H9 (cell line): ENCODE measurements at regions not wholly inside any gene's neighbourhood (a gene's known extent, or its start where the extent isn't known, plus 50 kb on each side); places are given as distances from the start of the nearest gene placed in this dataset.

Experiments used
- DNase-seq: peaks from one replicate; pipeline ENCODE4 v3.0.0-alpha.2; 2017
- H2AFZ ChIP-seq: one replicate; pipeline ENCODE4 v1.6.1; 2013; ENCODE audit warnings: mild to moderate bottlenecking, low read length, control low read depth, moderate library complexity
- H2AK5ac ChIP-seq: 2 replicates; pipeline ENCODE4 v1.6.1; 2013; ENCODE audit warnings: low read length, control low read depth, mixed read lengths; ENCODE audit not compliant: insufficient read length
- H2BK120ac ChIP-seq: one replicate; pipeline ENCODE4 v1.6.1; 2013; ENCODE audit warnings: low read depth, mild to moderate bottlenecking, low read length, control low read depth, inconsistent platforms; ENCODE audit not compliant: poor library complexity, severe bottlenecking
- H2BK12ac ChIP-seq: 2 replicates; pipeline ENCODE4 v1.6.1; 2013; ENCODE audit warnings: low read length, control low read depth, mixed read lengths, low read depth; ENCODE audit not compliant: insufficient read length
- H2BK15ac ChIP-seq: 2 replicates; pipeline ENCODE4 v1.6.1; 2013; ENCODE audit warnings: low read depth, low read length, control low read depth
- H2BK20ac ChIP-seq: one replicate; pipeline ENCODE4 v1.6.1; 2013; ENCODE audit warnings: low read depth, mild to moderate bottlenecking, low read length, control low read depth, inconsistent platforms; ENCODE audit not compliant: poor library complexity, severe bottlenecking
- H2BK5ac ChIP-seq: 2 replicates; pipeline ENCODE4 v1.6.1; 2013; ENCODE audit warnings: low read length, control low read depth, mixed read lengths; ENCODE audit not compliant: insufficient read length
- H3K14ac ChIP-seq: 2 replicates; pipeline ENCODE4 v1.6.1; 2013; ENCODE audit warnings: low read length, control low read depth; ENCODE audit not compliant: insufficient read depth
- H3K18ac ChIP-seq: 2 replicates; pipeline ENCODE4 v1.6.1; 2013; ENCODE audit warnings: low read depth, mild to moderate bottlenecking, mixed read lengths, low read length, control low read depth; ENCODE audit not compliant: insufficient read length
- H3K23ac ChIP-seq: 2 replicates; pipeline ENCODE4 v1.6.1; 2013; ENCODE audit warnings: low read length, control low read depth, mixed read lengths, low read depth; ENCODE audit not compliant: insufficient read length
- H3K23me2 ChIP-seq: 2 replicates; pipeline ENCODE4 v1.6.1; 2013; ENCODE audit warnings: low read depth, mild to moderate bottlenecking, mixed read lengths, low read length, control low read depth; ENCODE audit not compliant: insufficient read length, poor library complexity, severe bottlenecking
- H3K27ac ChIP-seq: 2 replicates; pipeline ENCODE4 v1.5.1; 2013; ENCODE audit warnings: low read length, control low read depth, mixed read lengths, low read depth; ENCODE audit not compliant: insufficient read length
- H3K27me3 ChIP-seq: 2 replicates; pipeline ENCODE4 v1.6.1; 2013; ENCODE audit warnings: low read length, control low read depth, inconsistent platforms; ENCODE audit not compliant: insufficient read depth
- H3K4ac ChIP-seq: 2 replicates; pipeline ENCODE4 v1.6.1; 2013; ENCODE audit warnings: low read depth, mild to moderate bottlenecking, control low read depth, inconsistent platforms, low read length, moderate library complexity
- H3K4me1 ChIP-seq: 2 replicates; pipeline ENCODE4 v1.6.1; 2013; ENCODE audit warnings: low read length, control low read depth, inconsistent platforms; ENCODE audit not compliant: insufficient read depth
- H3K4me2 ChIP-seq: 2 replicates; pipeline ENCODE4 v1.6.1; 2013; ENCODE audit warnings: low read length, control low read depth, mixed read lengths; ENCODE audit not compliant: insufficient read length, insufficient read depth
- H3K56ac ChIP-seq: 2 replicates; pipeline ENCODE4 v1.6.1; 2013; ENCODE audit warnings: low read depth, mild to moderate bottlenecking, mixed read lengths, low read length, control low read depth; ENCODE audit not compliant: insufficient read length
- H3K79me1 ChIP-seq: 2 replicates; pipeline ENCODE4 v1.6.1; 2013; ENCODE audit warnings: low read depth, mild to moderate bottlenecking, moderate library complexity, low read length, control low read depth, inconsistent platforms; ENCODE audit not compliant: insufficient read depth, poor library complexity, severe bottlenecking
- H3K79me2 ChIP-seq: 2 replicates; pipeline ENCODE4 v1.6.1; 2013; ENCODE audit warnings: low read length, control low read depth, inconsistent platforms; ENCODE audit not compliant: insufficient read depth
- H3K9ac ChIP-seq: 2 replicates; pipeline ENCODE4 v1.6.1; 2013; ENCODE audit warnings: low read length, control low read depth, mixed read lengths; ENCODE audit not compliant: insufficient read length; ENCODE audit errors: extremely low read depth
- H3K9me3 ChIP-seq: one replicate; pipeline ENCODE4 v1.6.1; 2013; ENCODE audit warnings: low read depth, low read length, inconsistent platforms; ENCODE audit not compliant: control insufficient read depth
- H3T11ph ChIP-seq: one replicate; pipeline ENCODE4 v1.6.1; 2013; ENCODE audit warnings: mild to moderate bottlenecking, low read length, control low read depth, inconsistent platforms
- H4K20me1 ChIP-seq: one replicate; pipeline ENCODE4 v1.6.1; 2013; ENCODE audit not compliant: control insufficient read depth, insufficient read length, insufficient read depth
- H4K5ac ChIP-seq: 2 replicates; pipeline ENCODE4 v1.6.1; 2013; ENCODE audit warnings: low read depth, mild to moderate bottlenecking, mixed read lengths, low read length, control low read depth; ENCODE audit not compliant: insufficient read length
- H4K8ac ChIP-seq: replicated peaks from 2 replicates; pipeline ENCODE4 v1.6.1; 2013; ENCODE audit warnings: low read length, control low read depth, mixed read lengths, low read depth; ENCODE audit not compliant: insufficient read length
- H4K91ac ChIP-seq: 2 replicates; pipeline ENCODE4 v1.6.1; 2013; ENCODE audit warnings: low read depth, mild to moderate bottlenecking, moderate library complexity, mixed read lengths, low read length, control low read depth; ENCODE audit not compliant: insufficient read length
- H3K27ac Mint-ChIP-seq, 3 experiments: 2 replicates in 2 of 3; 3 replicates in 1 of 3; pipeline ENCODE4 v1.8.0; 2020 to 2021; ENCODE audit warnings: mixed read lengths in 3 of 3, mild to moderate bottlenecking in 1 of 3, moderate library complexity in 1 of 3
- H3K27me3 Mint-ChIP-seq: 2 replicates; pipeline ENCODE4 v1.8.0; 2021; ENCODE audit warnings: low read depth, mild to moderate bottlenecking, moderate library complexity, mixed read lengths
- H3K36me3 Mint-ChIP-seq, 3 experiments: 2 replicates in 2 of 3; 3 replicates in 1 of 3; pipeline ENCODE4 v1.8.0; 2020 to 2021; ENCODE audit warnings: low read depth in 3 of 3, mixed read lengths in 3 of 3; ENCODE audit not compliant: insufficient read depth in 1 of 3
- H3K4me1 Mint-ChIP-seq, 2 experiments: 2 replicates each; pipeline ENCODE4 v1.8.0; 2020; ENCODE audit warnings: mixed read lengths in 2 of 2
- H3K4me3 Mint-ChIP-seq, 2 experiments: 2 replicates in 1 of 2; 3 replicates in 1 of 2; pipeline ENCODE4 v1.8.0; 2020 to 2021; ENCODE audit warnings: mild to moderate bottlenecking in 2 of 2, mixed read lengths in 2 of 2, moderate library complexity in 1 of 2
- H3K9me3 Mint-ChIP-seq, 2 experiments: 2 replicates in 1 of 2; 3 replicates in 1 of 2; pipeline ENCODE4 v1.8.0; 2020; ENCODE audit warnings: mild to moderate bottlenecking in 2 of 2, mixed read lengths in 2 of 2, moderate library complexity in 1 of 2
- CTCF ChIP-seq: fragments of 200-600 bp; sonication (generic); conservative IDR thresholded peaks from 3 replicates; pipeline ENCODE4 v1.8.0; 2021; ENCODE audit warnings: antibody characterized with exemption, mild to moderate bottlenecking
- WGBS: extraction: QIAGEN DNeasy Blood & Tissue Kit; methylation state at CpG from one replicate; pipeline ENCODE4 v1.1.7; 2013; ENCODE audit warnings: missing lambda C conversion rate, low lambda C conversion rate, mixed read lengths; ENCODE audit not compliant: insufficient read length; ENCODE audit errors: extremely low coverage; 5-methylcytosine and 5-hydroxymethylcytosine counted together

DNA sequence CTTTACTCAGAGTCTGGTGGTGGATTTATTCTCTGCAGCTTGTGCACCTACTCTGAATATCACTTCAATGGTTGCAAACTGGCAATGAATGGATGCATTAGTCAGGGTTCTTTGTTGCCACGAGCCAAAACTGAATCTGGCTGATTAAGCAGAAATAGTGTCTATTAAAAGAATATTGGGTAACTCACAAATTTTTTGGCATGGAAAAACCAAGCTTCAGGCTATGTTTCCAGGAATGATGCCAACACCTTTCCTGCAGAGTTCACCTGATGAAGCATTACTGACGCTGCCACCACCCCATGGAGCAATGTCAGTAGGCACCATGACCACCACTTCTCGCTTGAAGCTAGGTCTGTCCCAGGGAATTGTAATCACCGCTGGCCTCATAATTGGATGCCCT, 597.8 kb upstream of the SLC10A2 start:
- Histone ChIP-seq H3K4me2 (no peak overlapping the region), H2BK12ac (no peak overlapping the region), H3K4me1 (no peaks in the 10 kb centered on the region), H3K14ac (no peak overlapping the region), H3K18ac (no peak overlapping the region), H4K8ac (no peak overlapping the region), H2BK15ac (no peak overlapping the region), H4K91ac (no peak overlapping the region), H2AK5ac (no peak overlapping the region), H3K23me2 (no peaks in the 10 kb centered on the region), H3K56ac (no peak overlapping the region), H3K79me2 (no peaks in the 10 kb centered on the region), H2BK20ac (no peak overlapping the region), H3K4ac (no peak overlapping the region), H2AFZ (no peak overlapping the region), H3K9ac (no peak overlapping the region), H2BK120ac (no peak overlapping the region), H4K5ac (no peak overlapping the region), H3K27ac (no peak overlapping the region), H4K20me1 (no peaks in the 10 kb centered on the region), H3T11ph (no peak overlapping the region), H3K79me1 (no peaks in the 10 kb centered on the region), H2BK5ac (no peak overlapping the region), H3K23ac (no peak overlapping the region), H3K9me3 (no peaks in the 10 kb centered on the region), H3K27me3 (no peaks in the 10 kb centered on the region)
- no peaks in the 10 kb centered on the region for H3K9me3 Mint-ChIP-seq
- no peaks in the 10 kb centered on the region for H3K4me1 Mint-ChIP-seq
- H3K36me3 Mint-ChIP-seq: no peaks in the 10 kb centered on the region
- no peak for DNase-seq
- H3K4me3 Mint-ChIP-seq: no peak overlapping the region
- no peaks in the 10 kb centered on the region for H3K27me3 Mint-ChIP-seq
- no peak overlapping the region for H3K27ac Mint-ChIP-seq
- no CpG with 5 or more reads among the region's 4 CpGs for WGBS
- TF ChIP-seq CTCF: no peak
